C4-2B (cell line): ENCODE measurements at regions not wholly inside any gene's neighbourhood (a gene's known extent, or its start where the extent isn't known, plus 50 kb on each side); places are given as distances from the start of the nearest gene placed in this dataset.

Experiments
- CTCF ChIP-seq: fragments of 450-650 bp; conservative IDR thresholded peaks from 2 replicates; pipeline ENCODE4 v1.5.1; 2017; ENCODE audit warnings: mild to moderate bottlenecking
- ZFX ChIP-seq: fragments of 450-650 bp; IDR thresholded peaks from 2 replicates; pipeline ENCODE4 v1.6.1; 2017

- no peak for TF ChIP-seq CTCF
- TF ChIP-seq ZFX, result no peak
Measured at GRCh38 chr22:49062802-49063544, 764.7 kb downstream of the BRD1 start.
